GM20000 (cell line): ENCODE measurements at regions not wholly inside any gene's neighbourhood (a gene's known extent, or its start where the extent isn't known, plus 50 kb on each side); places are given as distances from the start of the nearest gene placed in this dataset.

Experiments
- DNase-seq: peaks from one replicate; pipeline ENCODE4 v3.0.0; 2012; ENCODE audit warnings: low spot score
- CTCF ChIP-seq: IDR thresholded peaks from 2 replicates; pipeline ENCODE4 v1.5.1; 2012; ENCODE audit warnings: mild to moderate bottlenecking, control low read depth; ENCODE audit errors: extremely low read depth, missing control alignments

GRCh38 chr11:70921804-70922203, 330.6 kb downstream of the SHANK2 start:
- no peak for DNase-seq
- no peak for TF ChIP-seq CTCF

- DNase-seq: no peak
- TF ChIP-seq CTCF: no peak
Observed at GRCh38 chr11:70924108-70924507, 328.3 kb downstream of the SHANK2 start.

GRCh38 chr11:70925238-70925637, 327.1 kb downstream of the SHANK2 start:
- DNase-seq: no peak
- no peak for TF ChIP-seq CTCF

GRCh38 chr11:70926543-70927201, 325.7 kb downstream of the SHANK2 start:
- no peak for TF ChIP-seq CTCF
- no peak for DNase-seq

GRCh38 chr11:70928854-70929598, 323.4 kb downstream of the SHANK2 start:
- TF ChIP-seq CTCF: no peak
- no peak for DNase-seq

- TF ChIP-seq CTCF: no peak
- no peak for DNase-seq
Observed at GRCh38 chr11:70930215-70930614, 322.2 kb downstream of the SHANK2 start.

GRCh38 chr11:70931430-70931829, 320.9 kb downstream of the SHANK2 start:
- TF ChIP-seq CTCF: no peak
- no peak for DNase-seq
